ENCODE measurements at regions not wholly inside any gene's neighbourhood (a gene's known extent, or its start where the extent isn't known, plus 50 kb on each side); places are given as distances from the start of the nearest gene placed in this dataset.

GRCh38 chr15:66634540-66634939 lies 67.5 kb upstream of the SMAD6 start:
- TF ChIP-seq CTCF (conservative IDR thresholded peaks at IDR 0.05 in 1 of 2, IDR thresholded peaks at IDR 0.05 in 1 of 2; ENCODE audit: extremely low read depth in 1 of 2, insufficient read depth in 1 of 2, low read depth in 1 of 2, low read length in 2 of 2) = no peak
- TF ChIP-seq EZH2 (IDR thresholded peaks at IDR 0.05; ENCODE audit: borderline replicate concordance, low read length) = no peak

All from mammary epithelial cell (primary cell).